CD14-positive monocyte (primary cell): ENCODE measurements at regions not wholly inside any gene's neighbourhood (a gene's known extent, or its start where the extent isn't known, plus 50 kb on each side); places are given as distances from the start of the nearest gene placed in this dataset.
A peak's percentile ranks its signal among the peaks of the same experiment; 100 is the strongest.

Source experiments
- DNase-seq, 3 donors: peaks; one replicate each; pipeline ENCODE4 v3.0.0-alpha.2; 2011 to 2022
- H2AFZ ChIP-seq: 2 replicates; pipeline ENCODE4 v1.6.0; 2012; ENCODE audit warnings: mild to moderate bottlenecking, low read depth, low read length, inconsistent platforms; ENCODE audit not compliant: insufficient read depth, poor library complexity, severe bottlenecking
- H3K27ac ChIP-seq, 2 donors: 1 replicate in 1 of 2; 2 replicates in 1 of 2; pipeline ENCODE4 v1.5.1; 2012 to 2013; ENCODE audit warnings: low read length in 2 of 2, control low read depth in 1 of 2, inconsistent platforms in 1 of 2, low read depth in 1 of 2, mild to moderate bottlenecking in 1 of 2
- H3K27me3 ChIP-seq, 2 donors: one replicate each; pipeline versions ENCODE4 v1.6.0 to v1.6.1; 2011 to 2013; ENCODE audit warnings: low read length in 2 of 2; ENCODE audit not compliant: control insufficient read depth in 2 of 2, insufficient read depth in 2 of 2
- H3K36me3 ChIP-seq, 2 donors: replicated peaks in 1 of 2; 1 replicate in 1 of 2; 2 replicates in 1 of 2; pipeline versions ENCODE4 v1.5.1 to v1.6.1; 2012 to 2013; ENCODE audit warnings: low read length in 2 of 2, control low read depth in 1 of 2, inconsistent platforms in 1 of 2, mild to moderate bottlenecking in 1 of 2; ENCODE audit not compliant: insufficient read depth in 2 of 2, control insufficient read depth in 1 of 2
- H3K4me1 ChIP-seq, 2 donors: 1 replicate in 1 of 2; 2 replicates in 1 of 2; pipeline versions ENCODE4 v1.5.1 to v1.6.1; 2012 to 2013; ENCODE audit warnings: low read length in 2 of 2, control low read depth in 1 of 2, inconsistent platforms in 1 of 2, mild to moderate bottlenecking in 1 of 2, moderate library complexity in 1 of 2; ENCODE audit not compliant: insufficient read depth in 2 of 2, control insufficient read depth in 1 of 2
- H3K4me2 ChIP-seq: replicated peaks from 2 replicates; pipeline ENCODE3; 2012; ENCODE audit warnings: low read length, moderate library complexity, mild to moderate bottlenecking; ENCODE audit not compliant: poor library complexity, severe bottlenecking; ENCODE audit errors: extremely low read depth
- H3K4me3 ChIP-seq, 3 experiments: fragments of 200-600 bp in 1 of 3; sonication (generic) in 1 of 3; replicated peaks in 1 of 3; 1 replicate in 2 of 3; 2 replicates in 1 of 3; pipeline ENCODE4 v1.5.1; 2011 to 2013; ENCODE audit warnings: low read length in 3 of 3, mild to moderate bottlenecking in 3 of 3, control low read depth in 2 of 3, low read depth in 2 of 3, inconsistent platforms in 1 of 3, moderate library complexity in 1 of 3
- H3K79me2 ChIP-seq: 2 replicates; pipeline ENCODE4 v1.6.0; 2012; ENCODE audit warnings: mild to moderate bottlenecking, control low read depth, inconsistent platforms, low read length, moderate library complexity; ENCODE audit not compliant: insufficient read depth
- H3K9ac ChIP-seq: 2 replicates; pipeline ENCODE4 v1.6.0; 2017; ENCODE audit warnings: low read length, mild to moderate bottlenecking; ENCODE audit not compliant: insufficient read depth, poor library complexity, severe bottlenecking
- H3K9me3 ChIP-seq, 2 donors: replicated peaks in 1 of 2; 1 replicate in 1 of 2; 2 replicates in 1 of 2; pipeline versions ENCODE4 v1.5.1 to v1.6.1; 2012 to 2013; ENCODE audit warnings: low read length in 2 of 2, control low read depth in 1 of 2; ENCODE audit not compliant: control insufficient read depth in 1 of 2, insufficient read depth in 1 of 2
- H4K20me1 ChIP-seq: 2 replicates; pipeline ENCODE4 v1.6.0; 2012; ENCODE audit warnings: mild to moderate bottlenecking, low read length, control low read depth, moderate library complexity; ENCODE audit not compliant: insufficient read depth
- H3K27ac Mint-ChIP-seq, 7 donors: one replicate each; pipeline ENCODE4 v1.8.0; 2020; ENCODE audit warnings: mild to moderate bottlenecking in 7 of 7, mixed read lengths in 7 of 7, moderate library complexity in 6 of 7, inconsistent platforms in 2 of 7
- H3K27me3 Mint-ChIP-seq, 3 donors: one replicate each; pipeline ENCODE4 v1.8.0; 2021 to 2022; ENCODE audit warnings: low read depth in 3 of 3, mild to moderate bottlenecking in 3 of 3, mixed read lengths in 3 of 3, moderate library complexity in 3 of 3, inconsistent platforms in 1 of 3
- H3K36me3 Mint-ChIP-seq, 2 donors: one replicate each; pipeline ENCODE4 v1.8.0; 2020; ENCODE audit warnings: mixed read lengths in 2 of 2, inconsistent platforms in 1 of 2, mild to moderate bottlenecking in 1 of 2
- H3K4me1 Mint-ChIP-seq: one replicate; pipeline ENCODE4 v1.8.0; 2020; ENCODE audit warnings: mild to moderate bottlenecking, mixed read lengths
- H3K4me3 Mint-ChIP-seq, 2 donors: one replicate each; pipeline ENCODE4 v1.8.0; 2020; ENCODE audit warnings: mild to moderate bottlenecking in 2 of 2, mixed read lengths in 2 of 2, moderate library complexity in 1 of 2
- H3K9me3 Mint-ChIP-seq, 7 donors: one replicate each; pipeline ENCODE4 v1.8.0; 2020 to 2022; ENCODE audit warnings: mixed read lengths in 7 of 7, mild to moderate bottlenecking in 6 of 7, moderate library complexity in 6 of 7, inconsistent platforms in 2 of 7
- CTCF ChIP-seq: fragments of 200-600 bp; IDR thresholded peaks from one replicate; pipeline ENCODE4 v1.8.0; 2022; ENCODE audit warnings: antibody characterized with exemption, mild to moderate bottlenecking
- WGBS: methylation state at CpG from one replicate; pipeline ENCODE4 v1.1.5; 2013; ENCODE audit warnings: missing lambda C conversion rate; ENCODE audit not compliant: insufficient coverage; 5-methylcytosine and 5-hydroxymethylcytosine counted together
- intact Hi-C, 2 donors: fragments of 100-400 bp; cut with micrococcal nuclease; formaldehyde crosslinking; loops; one replicate each; pipeline versions ENCODE4 v1.15.0 to v1.15.1; 2023

GRCh38 chr11:129249923-129250322, 57.8 kb upstream of the ARHGAP32 start:
- H3K4me3 Mint-ChIP-seq: no peak overlapping the region
- no peaks in the 10 kb centered on the region for H3K36me3 ChIP-seq
- no peaks in the 10 kb centered on the region for H3K36me3 Mint-ChIP-seq
- DNase-seq: no peak
- no peak overlapping the region for H3K4me3 ChIP-seq
- no peaks in the 10 kb centered on the region for H3K9me3 ChIP-seq
- no peak overlapping the region for H3K27ac Mint-ChIP-seq
- H3K4me2 ChIP-seq: no peak overlapping the region
- no peak overlapping the region for H3K27ac ChIP-seq
- intact Hi-C loops: no loop called here
- H3K4me1 Mint-ChIP-seq: peaks cover 8% of the 10 kb centered on the region
- no CpG with 5 or more reads among the region's 2 CpGs for WGBS
- H3K27me3 ChIP-seq: no peaks in the 10 kb centered on the region
- peaks cover 6% of the 10 kb centered on the region for H4K20me1 ChIP-seq
- no peak overlapping the region for H3K9ac ChIP-seq
- no peaks in the 10 kb centered on the region for H3K79me2 ChIP-seq
- H3K4me1 ChIP-seq: no peaks in the 10 kb centered on the region
- no peaks in the 10 kb centered on the region for H3K27me3 Mint-ChIP-seq
- H2AFZ ChIP-seq: no peak overlapping the region
- H3K9me3 Mint-ChIP-seq: no peaks in the 10 kb centered on the region
- TF ChIP-seq CTCF: no peak

GRCh38 chr11:129249351-129249750, 57.2 kb upstream of the ARHGAP32 start:
- H3K27ac ChIP-seq: no peak overlapping the region
- Mint-ChIP-seq H3K4me1 (peaks cover 8% of the 10 kb centered on the region), H3K27me3 (no peaks in the 10 kb centered on the region), H3K9me3 (no peaks in the 10 kb centered on the region), H3K4me3 (no peak overlapping the region), H3K36me3 (no peaks in the 10 kb centered on the region), H3K27ac (peak overlapping the region in 1 of 7 donors; percentile 50)
- no peaks in the 10 kb centered on the region for H3K36me3 ChIP-seq
- H2AFZ ChIP-seq: no peak overlapping the region
- peaks cover 6% of the 10 kb centered on the region for H4K20me1 ChIP-seq
- TF ChIP-seq CTCF: no peak
- H3K79me2 ChIP-seq: no peaks in the 10 kb centered on the region
- no peak for DNase-seq
- H3K9ac ChIP-seq: no peak overlapping the region
- H3K27me3 ChIP-seq: no peaks in the 10 kb centered on the region
- H3K9me3 ChIP-seq: no peaks in the 10 kb centered on the region
- intact Hi-C loops: no loop called here
- no peak overlapping the region for H3K4me2 ChIP-seq
- H3K4me3 ChIP-seq: no peak overlapping the region
- H3K4me1 ChIP-seq: no peaks in the 10 kb centered on the region
- WGBS: no CpG with 5 or more reads among the region's 4 CpGs
